ENCODE measurements at regions not wholly inside any gene's neighbourhood (a gene's known extent, or its start where the extent isn't known, plus 50 kb on each side); places are given as distances from the start of the nearest gene placed in this dataset.

DNA sequence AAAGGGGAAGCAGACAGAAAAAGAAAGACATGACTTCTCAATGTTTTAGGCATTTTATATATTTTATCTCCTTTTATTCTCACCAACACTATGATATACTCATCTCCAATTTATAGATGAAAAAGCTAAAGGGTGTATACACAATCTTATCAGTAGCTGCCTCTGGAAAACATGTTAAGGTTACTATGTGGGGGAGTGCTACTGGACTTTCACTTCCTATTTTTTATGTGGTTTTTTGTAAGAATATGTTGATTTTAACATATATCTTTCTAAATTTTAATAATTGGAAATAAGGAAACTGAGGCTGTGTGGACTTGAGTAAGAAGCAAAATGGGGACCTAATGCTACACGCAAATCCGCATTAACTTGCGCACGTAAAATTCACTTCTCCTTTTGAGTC is 99.6 kb upstream of the PDE3A start:
- Histone ChIP-seq H3K4me1 (no peaks in the 10 kb centered on the region), H3K4me3 (no peak overlapping the region), H3K9me3 (no peaks in the 10 kb centered on the region), H3K27ac (no peak overlapping the region), H3K9ac (ENCODE audit: low read depth in 2 of 2, low read length in 2 of 2) (no peak overlapping the region), H3K36me3 (no peaks in the 10 kb centered on the region), H3K27me3 (no peaks in the 10 kb centered on the region)
- DNase-seq, result no peak
- intact Hi-C loops (cut with DNase I), result no loop called here
- TF ChIP-seq, protein P1, sequence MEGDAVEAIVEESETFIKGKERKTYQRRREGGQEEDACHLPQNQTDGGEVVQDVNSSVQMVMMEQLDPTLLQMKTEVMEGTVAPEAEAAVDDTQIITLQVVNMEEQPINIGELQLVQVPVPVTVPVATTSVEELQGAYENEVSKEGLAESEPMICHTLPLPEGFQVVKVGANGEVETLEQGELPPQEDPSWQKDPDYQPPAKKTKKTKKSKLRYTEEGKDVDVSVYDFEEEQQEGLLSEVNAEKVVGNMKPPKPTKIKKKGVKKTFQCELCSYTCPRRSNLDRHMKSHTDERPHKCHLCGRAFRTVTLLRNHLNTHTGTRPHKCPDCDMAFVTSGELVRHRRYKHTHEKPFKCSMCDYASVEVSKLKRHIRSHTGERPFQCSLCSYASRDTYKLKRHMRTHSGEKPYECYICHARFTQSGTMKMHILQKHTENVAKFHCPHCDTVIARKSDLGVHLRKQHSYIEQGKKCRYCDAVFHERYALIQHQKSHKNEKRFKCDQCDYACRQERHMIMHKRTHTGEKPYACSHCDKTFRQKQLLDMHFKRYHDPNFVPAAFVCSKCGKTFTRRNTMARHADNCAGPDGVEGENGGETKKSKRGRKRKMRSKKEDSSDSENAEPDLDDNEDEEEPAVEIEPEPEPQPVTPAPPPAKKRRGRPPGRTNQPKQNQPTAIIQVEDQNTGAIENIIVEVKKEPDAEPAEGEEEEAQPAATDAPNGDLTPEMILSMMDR (IDR thresholded peaks at IDR 0.05), result no peak

DNA sequence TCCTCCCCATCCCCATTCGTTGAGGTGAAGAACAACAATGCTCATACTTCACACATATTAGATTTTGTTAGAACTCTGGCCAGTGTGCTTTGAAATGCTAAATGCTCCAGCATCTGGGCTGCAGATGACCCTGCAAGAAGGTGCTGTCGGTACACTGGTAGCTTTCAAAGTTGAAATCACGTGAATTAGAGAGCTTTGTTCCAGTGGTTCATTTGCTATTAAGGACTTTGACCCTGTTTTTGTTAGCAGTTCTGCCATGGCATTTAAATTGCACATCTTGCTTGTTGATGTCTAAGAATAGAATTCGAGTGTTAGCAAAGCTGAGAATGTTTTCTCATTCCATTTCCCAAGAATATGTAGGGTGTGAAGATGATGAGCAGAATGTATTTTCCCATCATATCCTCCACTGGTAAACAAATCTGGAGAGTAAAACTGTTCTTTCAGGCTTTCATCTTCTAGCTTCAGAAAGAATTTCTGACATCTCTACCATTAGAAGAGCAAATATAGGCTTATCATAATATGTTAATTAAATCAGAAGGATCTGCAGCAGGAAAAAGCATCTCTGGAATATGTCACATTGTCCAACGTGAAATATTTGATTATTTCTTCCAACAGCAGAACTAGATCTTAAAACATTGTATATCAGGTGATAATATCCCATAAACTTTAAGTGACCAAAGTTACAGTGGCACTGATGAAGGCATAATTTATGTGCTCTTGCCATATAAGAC is 98.8 kb upstream of the PDE3A start:
- intact Hi-C loops (cut with DNase I), result no loop called here
- Histone ChIP-seq H3K4me3 (no peak overlapping the region), H3K9ac (ENCODE audit: low read depth in 2 of 2, low read length in 2 of 2) (no peak overlapping the region), H3K27me3 (no peaks in the 10 kb centered on the region), H3K9me3 (no peaks in the 10 kb centered on the region), H3K4me1 (no peaks in the 10 kb centered on the region), H3K36me3 (no peaks in the 10 kb centered on the region), H3K27ac (no peak overlapping the region)
- DNase-seq, result no peak
- TF ChIP-seq, protein P1 (IDR thresholded peaks at IDR 0.05), result no peak

DNA sequence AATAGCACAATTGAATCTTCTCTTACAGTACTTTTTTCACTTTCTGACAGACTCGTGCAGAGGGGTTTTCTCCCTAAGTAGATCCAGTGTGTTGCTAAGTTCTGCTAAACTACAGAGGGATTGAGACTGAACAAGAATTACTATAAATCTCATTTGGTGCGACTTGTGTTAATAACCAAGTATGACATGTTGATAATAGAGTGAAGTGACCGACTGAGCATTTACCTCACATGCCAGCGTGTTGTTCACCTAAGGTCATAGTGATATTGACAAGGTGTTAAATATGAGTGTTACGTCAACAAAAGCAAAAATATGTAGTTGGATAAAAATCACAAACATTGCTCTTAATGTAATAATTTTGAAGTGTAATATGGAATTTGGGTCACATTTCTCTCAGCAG is 97.8 kb upstream of the PDE3A start:
- no peak for DNase-seq
- Histone ChIP-seq H3K4me1 (no peaks in the 10 kb centered on the region), H3K9ac (ENCODE audit: low read depth in 2 of 2, low read length in 2 of 2) (no peak overlapping the region), H3K4me3 (no peak overlapping the region), H3K27me3 (no peaks in the 10 kb centered on the region), H3K9me3 (no peaks in the 10 kb centered on the region), H3K36me3 (no peaks in the 10 kb centered on the region), H3K27ac (no peak overlapping the region)
- intact Hi-C loops (cut with DNase I), result no loop called here
- TF ChIP-seq, protein P1 (IDR thresholded peaks at IDR 0.05), result no peak

DNA sequence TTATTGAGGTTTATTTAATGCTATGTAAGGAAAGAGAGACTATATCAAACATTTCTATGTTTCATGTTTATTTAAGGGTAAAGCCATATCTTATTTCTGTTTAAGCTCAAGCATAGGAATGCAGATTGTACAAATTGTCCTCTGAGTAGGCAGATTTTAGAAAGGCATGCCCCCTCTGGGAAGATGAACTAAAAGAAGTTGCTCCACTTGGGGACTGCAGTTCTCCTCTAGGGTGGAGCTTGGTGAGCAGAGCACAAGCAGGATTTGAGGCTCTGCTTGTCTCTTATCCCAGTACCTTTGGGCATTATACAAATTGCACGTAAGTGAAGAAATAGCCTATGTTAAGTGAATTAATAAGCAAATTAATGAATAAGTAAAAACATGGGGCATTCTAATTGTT is 96.2 kb upstream of the PDE3A start:
- H3K9me3 ChIP-seq, result no peaks in the 10 kb centered on the region
- TF ChIP-seq, protein P1 (IDR thresholded peaks at IDR 0.05), result no peak
- intact Hi-C loops (cut with DNase I), result no loop called here
- no peaks in the 10 kb centered on the region for H3K36me3 ChIP-seq
- H3K27me3 ChIP-seq, result no peaks in the 10 kb centered on the region
- DNase-seq, result no peak
- no peak overlapping the region for H3K9ac ChIP-seq (ENCODE audit: low read depth in 2 of 2, low read length in 2 of 2)
- H3K4me3 ChIP-seq, result no peak overlapping the region
- H3K27ac ChIP-seq, result no peak overlapping the region
- H3K4me1 ChIP-seq, result no peaks in the 10 kb centered on the region

DNA sequence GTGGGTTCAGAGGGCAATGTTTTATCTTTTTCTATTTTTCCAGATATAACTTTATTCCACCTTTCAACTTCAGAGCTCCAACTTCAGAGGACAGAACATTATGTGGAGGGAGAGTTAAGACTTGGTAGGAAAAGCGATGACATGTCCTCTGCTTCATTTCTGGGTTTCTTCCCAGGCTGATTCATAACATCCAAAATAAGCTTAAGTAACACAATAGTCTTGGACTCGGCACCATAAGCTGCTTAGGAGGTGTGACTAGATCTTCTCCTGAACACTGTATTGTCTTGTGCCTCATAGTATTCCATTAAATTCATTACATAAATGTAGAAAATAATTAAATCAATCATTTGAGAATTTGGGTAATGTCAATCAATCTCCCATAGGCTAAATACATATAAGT is 95.5 kb upstream of the PDE3A start:
- H3K27ac ChIP-seq, result no peak overlapping the region

More for the DNA sequence above, 95.5 kb upstream of the PDE3A start:
- no peak overlapping the region for H3K4me3 ChIP-seq
- H3K4me1 ChIP-seq, result no peaks in the 10 kb centered on the region
- no peaks in the 10 kb centered on the region for H3K36me3 ChIP-seq
- no peak overlapping the region for H3K9ac ChIP-seq (ENCODE audit: low read depth in 2 of 2, low read length in 2 of 2)
- no peaks in the 10 kb centered on the region for H3K9me3 ChIP-seq
- intact Hi-C loops (cut with DNase I), result no loop called here
- TF ChIP-seq, protein P1 (IDR thresholded peaks at IDR 0.05), result no peak
- H3K27me3 ChIP-seq, result no peaks in the 10 kb centered on the region
- DNase-seq, result no peak

Data from colonic mucosa (tissue), 4 donors.